ENCODE measurements at regions not wholly inside any gene's neighbourhood (a gene's known extent, or its start where the extent isn't known, plus 50 kb on each side); places are given as distances from the start of the nearest gene placed in this dataset.

DNA sequence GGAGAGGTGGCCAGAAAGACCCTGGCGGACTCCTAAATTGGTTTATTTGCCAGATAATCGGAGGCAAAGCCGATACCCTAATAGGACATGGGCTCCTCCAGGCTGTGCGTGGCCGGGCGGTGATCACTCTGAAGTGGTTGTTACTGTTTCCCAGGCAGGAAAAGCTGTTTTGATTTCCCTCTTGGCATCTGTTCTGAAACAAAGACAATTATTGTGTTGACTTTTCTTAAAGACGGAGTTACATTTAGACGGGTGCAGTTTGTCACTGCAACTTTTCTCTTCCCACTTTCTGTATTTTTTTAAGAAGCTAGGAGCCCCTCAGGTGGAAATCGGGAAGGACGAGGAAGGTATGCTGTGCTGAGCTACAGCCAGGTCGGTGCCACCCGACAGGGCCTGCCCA lies 1288.4 kb downstream of the BRD1 start:
- Histone ChIP-seq H3K27me3 (replicated peaks; ENCODE audit: insufficient read depth, low read length) (no peaks in the 10 kb centered on the region), H3F3A (ENCODE audit: insufficient read depth, low read length) (no peaks in the 10 kb centered on the region), H3K36me3 (replicated peaks; ENCODE audit: insufficient read depth, low read length) (no peaks in the 10 kb centered on the region), H4K20me1 (ENCODE audit: insufficient read depth, low read length) (no peaks in the 10 kb centered on the region), H3K9ac (ENCODE audit: low read length) (no peak overlapping the region), H3K9me3 (replicated peaks; ENCODE audit: insufficient read depth, low read length) (no peaks in the 10 kb centered on the region), H3K79me2 (ENCODE audit: low read length) (peaks cover 36% of the 10 kb centered on the region), H2AFZ (ENCODE audit: low read length) (no peak overlapping the region), H3K9me2 (replicated peaks; ENCODE audit: insufficient read depth, low read length) (no peaks in the 10 kb centered on the region), H3K4me2 (ENCODE audit: low read depth, low read length) (no peak overlapping the region), H3K4me1 (ENCODE audit: low read length) (no peaks in the 10 kb centered on the region), H3K27ac (ENCODE audit: low read length) (no peak overlapping the region), H3K4me3 (ENCODE audit: low read length) (no peak overlapping the region)
- TF ChIP-seq EZH2phosphoT487 (IDR thresholded peaks at IDR 0.05; ENCODE audit: low read length) (no peak), EZH2 (optimal IDR thresholded peaks at IDR 0.05; ENCODE audit: low read depth, low read length) (no peak)
- TF ChIP-seq, protein P1, sequence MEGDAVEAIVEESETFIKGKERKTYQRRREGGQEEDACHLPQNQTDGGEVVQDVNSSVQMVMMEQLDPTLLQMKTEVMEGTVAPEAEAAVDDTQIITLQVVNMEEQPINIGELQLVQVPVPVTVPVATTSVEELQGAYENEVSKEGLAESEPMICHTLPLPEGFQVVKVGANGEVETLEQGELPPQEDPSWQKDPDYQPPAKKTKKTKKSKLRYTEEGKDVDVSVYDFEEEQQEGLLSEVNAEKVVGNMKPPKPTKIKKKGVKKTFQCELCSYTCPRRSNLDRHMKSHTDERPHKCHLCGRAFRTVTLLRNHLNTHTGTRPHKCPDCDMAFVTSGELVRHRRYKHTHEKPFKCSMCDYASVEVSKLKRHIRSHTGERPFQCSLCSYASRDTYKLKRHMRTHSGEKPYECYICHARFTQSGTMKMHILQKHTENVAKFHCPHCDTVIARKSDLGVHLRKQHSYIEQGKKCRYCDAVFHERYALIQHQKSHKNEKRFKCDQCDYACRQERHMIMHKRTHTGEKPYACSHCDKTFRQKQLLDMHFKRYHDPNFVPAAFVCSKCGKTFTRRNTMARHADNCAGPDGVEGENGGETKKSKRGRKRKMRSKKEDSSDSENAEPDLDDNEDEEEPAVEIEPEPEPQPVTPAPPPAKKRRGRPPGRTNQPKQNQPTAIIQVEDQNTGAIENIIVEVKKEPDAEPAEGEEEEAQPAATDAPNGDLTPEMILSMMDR (IDR thresholded peaks at IDR 0.05; ENCODE audit: low read length) = no peak
- DNase-seq = no peak

DNA sequence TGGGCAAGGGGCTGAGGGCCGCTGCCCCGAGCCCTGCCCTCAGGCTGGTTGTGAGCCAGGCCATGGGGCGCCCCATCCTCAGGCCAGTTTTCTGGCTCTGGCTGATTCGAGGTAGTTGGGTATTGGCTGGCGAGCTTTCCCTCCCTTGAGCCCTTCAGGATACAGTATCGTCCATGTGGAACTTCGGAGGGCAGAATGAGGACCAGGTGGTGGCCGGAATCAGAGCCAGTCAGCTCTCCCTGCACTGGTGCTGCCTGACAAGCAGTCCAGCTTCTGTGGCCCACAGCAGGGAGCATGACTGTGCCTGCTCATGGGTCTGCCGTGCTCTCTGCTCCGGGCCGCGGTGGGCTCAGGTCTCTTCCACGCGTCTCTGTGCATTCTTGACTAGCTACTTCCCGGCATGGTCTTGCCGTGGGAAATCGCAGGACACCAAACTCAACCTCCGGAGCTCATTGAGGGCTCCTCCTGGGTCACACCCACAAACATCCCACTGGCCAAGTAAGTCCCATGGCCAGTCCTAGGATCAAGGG lies 1289.3 kb downstream of the BRD1 start:
- H3K9me2 ChIP-seq (replicated peaks; ENCODE audit: insufficient read depth, low read length) = no peaks in the 10 kb centered on the region
- no peak overlapping the region for H3K4me3 ChIP-seq (ENCODE audit: low read length)

DNA sequence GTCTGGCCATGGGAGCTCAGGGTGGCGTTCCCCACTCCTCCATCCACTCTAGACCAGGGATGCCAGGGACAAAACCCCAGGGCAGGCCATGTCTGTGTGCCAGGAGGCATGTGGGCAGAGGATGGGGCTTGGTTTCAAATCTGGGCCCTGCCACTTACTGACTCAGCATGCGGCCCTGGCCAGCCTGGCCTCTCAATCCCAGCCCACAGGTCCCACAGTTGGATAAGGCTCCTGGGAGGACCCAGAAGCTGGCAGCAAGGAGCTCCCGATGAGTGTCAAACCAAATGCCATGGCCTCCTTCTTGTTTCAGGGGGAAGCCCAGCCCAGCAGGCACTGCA lies 1290.4 kb downstream of the BRD1 start:
- H3K9ac ChIP-seq (ENCODE audit: low read length) = no peak overlapping the region
- no peak overlapping the region for H3K4me2 ChIP-seq (ENCODE audit: low read depth, low read length)
- no peak for DNase-seq
- H3K9me3 ChIP-seq (replicated peaks; ENCODE audit: insufficient read depth, low read length) = no peaks in the 10 kb centered on the region
- no peak overlapping the region for H3K27ac ChIP-seq (ENCODE audit: low read length)
- no peak overlapping the region for H3K4me3 ChIP-seq (ENCODE audit: low read length)
- H3K36me3 ChIP-seq (replicated peaks; ENCODE audit: insufficient read depth, low read length) = no peaks in the 10 kb centered on the region
- no peaks in the 10 kb centered on the region for H4K20me1 ChIP-seq (ENCODE audit: insufficient read depth, low read length)
- TF ChIP-seq EZH2 (optimal IDR thresholded peaks at IDR 0.05; ENCODE audit: low read depth, low read length) (no peak), EZH2phosphoT487 (IDR thresholded peaks at IDR 0.05; ENCODE audit: low read length) (no peak)
- TF ChIP-seq, protein P1 (IDR thresholded peaks at IDR 0.05; ENCODE audit: low read length) = no peak
- no peaks in the 10 kb centered on the region for H3F3A ChIP-seq (ENCODE audit: insufficient read depth, low read length)
- peaks cover 39% of the 10 kb centered on the region for H3K79me2 ChIP-seq (ENCODE audit: low read length)
- no peaks in the 10 kb centered on the region for H3K4me1 ChIP-seq (ENCODE audit: low read length)
- H2AFZ ChIP-seq (ENCODE audit: low read length) = no peak overlapping the region
- H3K9me2 ChIP-seq (replicated peaks; ENCODE audit: insufficient read depth, low read length) = no peaks in the 10 kb centered on the region
- H3K27me3 ChIP-seq (replicated peaks; ENCODE audit: insufficient read depth, low read length) = no peaks in the 10 kb centered on the region

More for the DNA sequence above, 1289.3 kb downstream of the BRD1 start:
- no peaks in the 10 kb centered on the region for H3K4me1 ChIP-seq (ENCODE audit: low read length)
- H2AFZ ChIP-seq (ENCODE audit: low read length) = no peak overlapping the region
- peaks cover 36% of the 10 kb centered on the region for H3K79me2 ChIP-seq (ENCODE audit: low read length)
- no peaks in the 10 kb centered on the region for H3F3A ChIP-seq (ENCODE audit: insufficient read depth, low read length)
- no peaks in the 10 kb centered on the region for H3K36me3 ChIP-seq (replicated peaks; ENCODE audit: insufficient read depth, low read length)
- H3K9ac ChIP-seq (ENCODE audit: low read length) = no peak overlapping the region
- H3K9me3 ChIP-seq (replicated peaks; ENCODE audit: insufficient read depth, low read length) = no peaks in the 10 kb centered on the region
- TF ChIP-seq EZH2phosphoT487 (IDR thresholded peaks at IDR 0.05; ENCODE audit: low read length) (no peak), EZH2 (optimal IDR thresholded peaks at IDR 0.05; ENCODE audit: low read depth, low read length) (no peak)
- TF ChIP-seq, protein P1 (IDR thresholded peaks at IDR 0.05; ENCODE audit: low read length) = no peak
- DNase-seq = no peak
- H4K20me1 ChIP-seq (ENCODE audit: insufficient read depth, low read length) = no peaks in the 10 kb centered on the region
- no peaks in the 10 kb centered on the region for H3K27me3 ChIP-seq (replicated peaks; ENCODE audit: insufficient read depth, low read length)
- H3K27ac ChIP-seq (ENCODE audit: low read length) = no peak overlapping the region
- H3K4me2 ChIP-seq (ENCODE audit: low read depth, low read length) = no peak overlapping the region

Measured in MM.1S (cell line).